Hypothalamus (tissue), 51 donors: ENCODE measurements at regions not wholly inside any gene's neighbourhood (a gene's known extent, or its start where the extent isn't known, plus 50 kb on each side); places are given as distances from the start of the nearest gene placed in this dataset.
"Not testable (repeated sequence)": the region's sequence is repeated elsewhere in the genome, so short reads cannot be mapped to it uniquely, and the experiment has no call there.

Source experiments
- DNase-seq, 51 donors: peaks; one replicate each; lab custom pipeline; 2025; lab: John Stamatoyannopoulos, UW

GRCh38 chr5:164327166-164327565 is 821.7 kb downstream of the MAT2B start:
- not testable (repeated sequence) for DNase-seq

GRCh38 chr5:164332349-164333196 is 827.2 kb downstream of the MAT2B start:
- DNase-seq: no peak

GRCh38 chr5:164335837-164336236 is 830.4 kb downstream of the MAT2B start:
- DNase-seq: no peak

GRCh38 chr5:164336276-164336675 is 830.9 kb downstream of the MAT2B start:
- DNase-seq: no peak

- no peak for DNase-seq
Observed at GRCh38 chr5:164336906-164337305, 831.5 kb downstream of the MAT2B start.

- no peak for DNase-seq
Observed at GRCh38 chr5:164341056-164341619, 835.7 kb downstream of the MAT2B start.

GRCh38 chr5:164345173-164345849 is 839.9 kb downstream of the MAT2B start:
- DNase-seq: peak in 9 of 51 donors; percentile 0 to 7 (median 4)

- DNase-seq: no peak
Observed at GRCh38 chr5:164345853-164346252, 840.4 kb downstream of the MAT2B start.

- DNase-seq: no peak
Observed at GRCh38 chr5:164346785-164347630, 841.6 kb downstream of the MAT2B start.

- DNase-seq: no peak
Observed at GRCh38 chr5:164350236-164350635, 844.8 kb downstream of the MAT2B start.

GRCh38 chr5:164351245-164351834 is 845.9 kb downstream of the MAT2B start:
- no peak for DNase-seq

- DNase-seq: no peak
Observed at GRCh38 chr5:164352695-164353094, 847.3 kb downstream of the MAT2B start.

GRCh38 chr5:164353155-164353554 is 847.7 kb downstream of the MAT2B start:
- no peak for DNase-seq

- DNase-seq: no peak
Observed at GRCh38 chr5:164354139-164354751, 848.8 kb downstream of the MAT2B start.

- no peak for DNase-seq
Observed at GRCh38 chr5:164355267-164355830, 849.9 kb downstream of the MAT2B start.

GRCh38 chr5:164356790-164357189 is 851.4 kb downstream of the MAT2B start:
- no peak for DNase-seq

GRCh38 chr5:164357395-164358033 is 852.1 kb downstream of the MAT2B start:
- DNase-seq: no peak

- no peak for DNase-seq
Observed at GRCh38 chr5:164358531-164359259, 853.3 kb downstream of the MAT2B start.
